ENCODE measurements at regions not wholly inside any gene's neighbourhood (a gene's known extent, or its start where the extent isn't known, plus 50 kb on each side); places are given as distances from the start of the nearest gene placed in this dataset.

DNA sequence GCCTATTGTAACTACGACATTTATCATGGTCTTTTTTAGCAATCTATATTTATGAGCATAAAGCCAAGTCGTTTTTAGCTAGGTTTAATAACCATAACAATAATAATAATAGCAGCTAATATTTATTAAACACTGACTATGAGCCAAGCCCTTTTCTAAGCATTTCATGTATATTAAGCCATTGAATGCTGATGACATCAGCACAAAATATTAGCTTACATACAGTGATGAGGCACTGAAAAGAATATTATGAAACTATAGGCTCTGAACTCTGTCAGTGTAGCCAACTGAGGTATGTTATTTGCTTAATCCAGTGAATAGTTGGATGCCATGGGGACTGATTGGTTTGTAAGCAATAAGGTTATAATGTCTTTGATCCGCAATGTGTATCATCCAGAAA, 235.2 kb downstream of the NDFIP2 start:
- TF ChIP-seq, protein P1, sequence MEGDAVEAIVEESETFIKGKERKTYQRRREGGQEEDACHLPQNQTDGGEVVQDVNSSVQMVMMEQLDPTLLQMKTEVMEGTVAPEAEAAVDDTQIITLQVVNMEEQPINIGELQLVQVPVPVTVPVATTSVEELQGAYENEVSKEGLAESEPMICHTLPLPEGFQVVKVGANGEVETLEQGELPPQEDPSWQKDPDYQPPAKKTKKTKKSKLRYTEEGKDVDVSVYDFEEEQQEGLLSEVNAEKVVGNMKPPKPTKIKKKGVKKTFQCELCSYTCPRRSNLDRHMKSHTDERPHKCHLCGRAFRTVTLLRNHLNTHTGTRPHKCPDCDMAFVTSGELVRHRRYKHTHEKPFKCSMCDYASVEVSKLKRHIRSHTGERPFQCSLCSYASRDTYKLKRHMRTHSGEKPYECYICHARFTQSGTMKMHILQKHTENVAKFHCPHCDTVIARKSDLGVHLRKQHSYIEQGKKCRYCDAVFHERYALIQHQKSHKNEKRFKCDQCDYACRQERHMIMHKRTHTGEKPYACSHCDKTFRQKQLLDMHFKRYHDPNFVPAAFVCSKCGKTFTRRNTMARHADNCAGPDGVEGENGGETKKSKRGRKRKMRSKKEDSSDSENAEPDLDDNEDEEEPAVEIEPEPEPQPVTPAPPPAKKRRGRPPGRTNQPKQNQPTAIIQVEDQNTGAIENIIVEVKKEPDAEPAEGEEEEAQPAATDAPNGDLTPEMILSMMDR (IDR thresholded peaks at IDR 0.05; ENCODE audit: low read depth, low read length, poor library complexity, severe bottlenecking): no peak
- TF ChIP-seq EZH2phosphoT487 (IDR thresholded peaks at IDR 0.05; ENCODE audit: borderline replicate concordance, low read length): no peak

Measured in DOHH2 (cell line).